Amygdala (tissue), 56 donors: ENCODE measurements at regions not wholly inside any gene's neighbourhood (a gene's known extent, or its start where the extent isn't known, plus 50 kb on each side); places are given as distances from the start of the nearest gene placed in this dataset.

Source experiments
- DNase-seq, 56 donors: peaks; one replicate each; lab custom pipeline; 2025; lab: John Stamatoyannopoulos, UW

GRCh38 chr5:34576891-34577666, 79.0 kb upstream of the RAI14 start:
- no peak for DNase-seq

GRCh38 chr5:34578962-34579361, 77.2 kb upstream of the RAI14 start:
- DNase-seq, result no peak

- no peak for DNase-seq
These were observed 75.1 kb upstream of the RAI14 start for GRCh38 chr5:34580983-34581382.

GRCh38 chr5:34582371-34582770, 73.8 kb upstream of the RAI14 start:
- DNase-seq, result no peak

GRCh38 chr5:34583167-34583566, 73.0 kb upstream of the RAI14 start:
- no peak for DNase-seq

GRCh38 chr5:34584165-34584564, 72.0 kb upstream of the RAI14 start:
- DNase-seq, result no peak

- no peak for DNase-seq
These were observed 70.5 kb upstream of the RAI14 start for GRCh38 chr5:34585601-34586104.

GRCh38 chr5:34586117-34586885, 69.8 kb upstream of the RAI14 start:
- DNase-seq, result no peak

GRCh38 chr5:34587355-34588241, 68.5 kb upstream of the RAI14 start:
- no peak for DNase-seq

- DNase-seq, result no peak
These were observed 66.3 kb upstream of the RAI14 start for GRCh38 chr5:34589832-34590231.

- DNase-seq, result peak in 20 of 56 donors; percentile 1 to 25 (median 8)
These were observed 64.4 kb upstream of the RAI14 start for GRCh38 chr5:34591723-34592122.

- DNase-seq, result no peak
These were observed 58.8 kb upstream of the RAI14 start for GRCh38 chr5:34597034-34598027.

- peak in 2 of 56 donors; percentile 0 to 5 for DNase-seq
These were observed 57.8 kb upstream of the RAI14 start for GRCh38 chr5:34598177-34598794.

GRCh38 chr5:34599471-34600117, 56.5 kb upstream of the RAI14 start:
- no peak for DNase-seq

GRCh38 chr5:34600118-34600493, 56.0 kb upstream of the RAI14 start:
- DNase-seq, result no peak

GRCh38 chr5:34603378-34603777, 52.8 kb upstream of the RAI14 start:
- no peak for DNase-seq

- DNase-seq, result no peak
These were observed 51.9 kb upstream of the RAI14 start for GRCh38 chr5:34604119-34604675.

GRCh38 chr5:34606101-34606500, 50.0 kb upstream of the RAI14 start:
- no peak for DNase-seq
